ENCODE measurements at regions not wholly inside any gene's neighbourhood (a gene's known extent, or its start where the extent isn't known, plus 50 kb on each side); places are given as distances from the start of the nearest gene placed in this dataset.

GRCh38 chr2:207419331-207419730 is 110.4 kb upstream of the CREB1 start:
- intact Hi-C loops (cut with micrococcal nuclease): no loop called here
- Histone ChIP-seq H3K9me2 (ENCODE audit: insufficient read depth) (no peaks in the 10 kb centered on the region), H3K79me2 (ENCODE audit: insufficient read depth, low read length) (no peaks in the 10 kb centered on the region), H2AFZ (ENCODE audit: low read depth, low read length, poor library complexity, severe bottlenecking) (no peak overlapping the region), H3K4me2 (ENCODE audit: low read length) (no peak overlapping the region), H3K9me3 (ENCODE audit: control insufficient read depth in 1 of 2, insufficient read depth in 1 of 2, low read depth in 1 of 2, low read length in 2 of 2) (no peaks in the 10 kb centered on the region), H3K36me3 (ENCODE audit: control insufficient read depth in 1 of 2, insufficient read depth in 2 of 2, low read length in 2 of 2) (no peaks in the 10 kb centered on the region), H3K4me3 (replicated peaks in 1 of 2; ENCODE audit: low read depth in 1 of 2, low read length in 2 of 2) (no peak overlapping the region), H3K27me3 (ENCODE audit: insufficient read depth, low read length) (no peaks in the 10 kb centered on the region), H3K27ac (ENCODE audit: low read depth, low read length) (no peak overlapping the region), H4K20me1 (ENCODE audit: insufficient read depth) (no peaks in the 10 kb centered on the region), H3K9ac (ENCODE audit: low read length) (no peak overlapping the region), H3K4me1 (ENCODE audit: control insufficient read depth in 1 of 2, insufficient read depth in 2 of 2, low read length in 2 of 2) (no peaks in the 10 kb centered on the region)
- no TSS peak for BruUV-seq (replicated peaks)
- no peak for TF ChIP-seq POLR2A (IDR thresholded peaks at IDR 0.05; ENCODE audit: borderline replicate concordance, extremely low read depth, insufficient read depth, insufficient read length)
- TF ChIP-seq JUND (IDR thresholded peaks at IDR 0.05): no peak
- no peak for TF ChIP-seq CEBPB (IDR thresholded peaks at IDR 0.05; ENCODE audit: low read depth)
- no peak for TF ChIP-seq MAX (IDR thresholded peaks at IDR 0.05)
- TF ChIP-seq ATF3 (IDR thresholded peaks at IDR 0.05): no peak
- TF ChIP-seq FOSL1 (IDR thresholded peaks at IDR 0.05; ENCODE audit: low read depth): no peak
- TF ChIP-seq EZH2 (IDR thresholded peaks at IDR 0.05): no peak
- no peak for TF ChIP-seq SRF (IDR thresholded peaks at IDR 0.05; ENCODE audit: low read depth)
- TF ChIP-seq ZFX (IDR thresholded peaks at IDR 0.05): no peak
- TF ChIP-seq YY1 (IDR thresholded peaks at IDR 0.05; ENCODE audit: extremely low read depth, insufficient replicate concordance, low read depth, low read length): no peak
- no peak for TF ChIP-seq CTCF (IDR thresholded peaks at IDR 0.05 in 2 of 3, conservative IDR thresholded peaks at IDR 0.05 in 1 of 3; ENCODE audit: borderline replicate concordance in 1 of 3, insufficient read depth in 1 of 3, low read depth in 2 of 3, low read length in 2 of 3)
- TF ChIP-seq ZNF274 (IDR thresholded peaks at IDR 0.05; ENCODE audit: low read depth, low read length): no peak
- no peak for TF ChIP-seq TCF7L2 (IDR thresholded peaks at IDR 0.05; ENCODE audit: borderline replicate concordance, extremely low read depth, insufficient read depth, insufficient read length)
- no peak for TF ChIP-seq EZH2phosphoT487 (IDR thresholded peaks at IDR 0.05; ENCODE audit: borderline replicate concordance)
- no peak for TF ChIP-seq ELF1 (IDR thresholded peaks at IDR 0.05; ENCODE audit: borderline replicate concordance, low read depth)
- no peak for TF ChIP-seq POLR2AphosphoS5 (IDR thresholded peaks at IDR 0.05; ENCODE audit: low read depth, low read length)
- TF ChIP-seq SIN3A (IDR thresholded peaks at IDR 0.05; ENCODE audit: low read depth): no peak
- TF ChIP-seq RAD21 (IDR thresholded peaks at IDR 0.05; ENCODE audit: low read depth): no peak
- TF ChIP-seq ZBTB33 (IDR thresholded peaks at IDR 0.05; ENCODE audit: extremely low read depth, insufficient replicate concordance, low read length): no peak
- TF ChIP-seq REST (IDR thresholded peaks at IDR 0.05; ENCODE audit: low read depth): no peak
- DNase-seq (ENCODE audit: low read depth, low spot score) (no peak), ATAC-seq (no peak)
- ChIA-PET RAD21 (ENCODE audit: low non-redundant PET in 1 of 2, low total read pairs in 2 of 2, uncharacterized antibody in 2 of 2, unreplicated experiment in 2 of 2) (no interaction called here), POLR2A (no interaction called here), CTCF (no interaction called here)
